GM21390 (cell line): ENCODE measurements at regions not wholly inside any gene's neighbourhood (a gene's known extent, or its start where the extent isn't known, plus 50 kb on each side); places are given as distances from the start of the nearest gene placed in this dataset.
"Not testable (repeated sequence)": the region's sequence is repeated elsewhere in the genome, so short reads cannot be mapped to it uniquely, and the experiment has no call there.

Experiments used
- ATAC-seq: cut with Tn5 transposase; IDR thresholded peaks from one replicate; pipeline ENCODE4 v1.9.1; 2021; ENCODE audit not compliant: unreplicated experiment

DNA sequence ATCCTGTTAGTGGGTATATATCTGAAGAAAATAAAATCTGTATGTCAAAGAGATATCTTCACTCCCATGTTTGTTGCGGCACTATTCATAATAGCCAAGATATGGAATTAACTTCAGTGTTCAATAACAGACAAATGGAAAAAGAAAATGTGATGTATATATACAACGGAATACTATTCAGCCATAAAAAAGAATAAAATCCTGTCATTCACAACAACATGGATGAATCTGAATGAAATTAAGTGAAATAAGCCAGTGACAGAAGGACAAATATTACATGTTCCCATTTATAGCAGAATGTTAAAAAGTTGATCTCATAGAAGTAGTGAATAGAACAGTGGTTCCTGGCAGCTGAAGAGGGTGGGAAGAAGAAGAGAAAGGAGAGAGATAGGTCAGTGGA, 239.1 kb upstream of the RUNX1 start:
- no peak for ATAC-seq

DNA sequence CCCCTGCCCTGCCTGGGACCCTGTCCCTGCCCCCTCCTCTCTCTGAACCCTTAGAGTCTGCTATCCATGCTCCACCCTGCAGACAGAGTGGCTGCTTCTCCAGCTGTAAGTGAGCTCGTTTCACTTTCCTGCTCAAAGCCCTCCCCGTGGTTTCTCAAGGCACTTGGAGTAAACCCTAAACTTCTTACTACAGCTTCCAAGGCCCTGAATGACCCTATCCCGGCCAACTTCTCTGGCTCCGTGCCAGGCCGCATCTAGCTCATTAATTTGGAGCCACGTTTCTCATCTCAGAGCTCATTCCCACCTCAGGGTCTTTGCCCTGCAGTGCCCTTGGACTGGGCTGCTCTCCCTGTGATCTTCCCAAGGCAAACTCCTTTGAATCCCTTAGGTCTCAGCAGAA, 235.1 kb upstream of the RUNX1 start:
- ATAC-seq, result no peak

DNA sequence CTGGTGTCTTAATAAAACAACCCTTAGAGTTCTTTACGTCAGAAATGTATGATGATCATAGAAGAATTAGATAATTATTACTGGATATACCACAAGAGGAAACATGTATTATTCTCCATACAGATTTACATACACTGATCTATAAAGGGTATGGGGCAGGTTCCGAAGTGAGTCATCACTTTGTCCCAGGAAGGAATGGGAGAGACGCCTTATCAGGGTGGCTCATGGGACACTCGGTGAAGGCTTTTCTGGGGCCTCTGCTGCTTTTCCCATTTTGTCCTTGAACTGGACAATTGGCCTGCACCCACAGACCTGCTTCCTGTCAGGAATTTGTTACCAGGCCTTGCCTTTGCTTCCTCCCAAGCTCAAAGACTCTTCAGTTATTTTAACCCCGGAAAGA, 233.8 kb upstream of the RUNX1 start:
- no peak for ATAC-seq

DNA sequence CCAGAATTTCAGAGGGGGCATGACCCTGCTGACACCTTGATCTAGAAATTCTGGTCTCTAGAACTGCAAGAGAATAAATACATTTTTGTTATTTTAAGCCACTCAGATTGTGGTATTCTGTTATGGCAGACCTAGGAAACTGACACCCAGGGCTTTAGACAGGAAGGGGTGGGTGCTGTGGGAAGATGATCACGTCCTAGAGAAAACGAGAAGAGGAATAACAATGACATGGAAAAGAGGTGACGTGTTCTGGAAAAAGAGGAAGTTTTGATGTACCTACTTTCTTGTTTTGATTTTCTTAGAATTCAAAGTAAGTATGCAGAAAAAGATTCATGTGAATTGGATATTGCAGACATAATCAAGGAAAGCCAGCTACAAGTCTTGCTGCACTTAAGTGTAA, 232.9 kb upstream of the RUNX1 start:
- no peak for ATAC-seq

DNA sequence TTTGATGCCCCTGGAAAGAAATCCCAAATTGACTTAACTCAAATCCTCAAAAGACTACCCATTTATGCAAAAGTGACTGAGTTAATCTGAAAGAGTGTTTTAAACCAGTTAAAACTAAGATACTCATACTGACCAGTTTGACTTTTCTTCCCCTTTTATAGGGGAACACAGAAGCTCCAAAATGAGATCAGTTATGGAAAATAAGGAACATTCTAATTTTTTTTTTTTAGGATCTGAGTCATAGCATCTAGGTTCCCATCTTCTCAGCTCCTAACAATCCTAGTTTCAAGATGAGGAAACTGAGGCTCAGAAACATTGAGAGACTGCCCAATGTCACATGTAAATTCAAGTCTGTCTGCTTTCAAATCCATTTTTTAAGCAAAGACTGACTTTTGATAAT, 231.1 kb upstream of the RUNX1 start:
- ATAC-seq, result no peak

DNA sequence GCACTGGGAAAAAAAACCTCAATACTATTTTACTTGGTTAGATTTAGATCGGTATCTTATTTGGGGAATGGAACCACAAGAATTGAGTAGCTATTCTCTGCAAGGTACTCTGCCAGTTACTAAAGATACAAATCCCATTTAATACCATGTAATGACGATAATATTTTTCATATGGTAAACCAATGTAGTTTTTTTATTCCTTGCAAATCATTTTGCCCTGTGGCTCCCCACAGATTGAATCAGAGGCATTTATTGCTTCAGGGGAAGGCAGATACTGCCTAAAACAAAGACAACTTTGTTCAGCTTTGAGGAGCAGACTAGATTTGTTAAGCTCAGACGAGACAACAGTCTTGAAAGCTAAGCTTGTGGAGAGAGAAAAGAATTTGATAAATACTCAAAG, 226.7 kb upstream of the RUNX1 start:
- no peak for ATAC-seq

DNA sequence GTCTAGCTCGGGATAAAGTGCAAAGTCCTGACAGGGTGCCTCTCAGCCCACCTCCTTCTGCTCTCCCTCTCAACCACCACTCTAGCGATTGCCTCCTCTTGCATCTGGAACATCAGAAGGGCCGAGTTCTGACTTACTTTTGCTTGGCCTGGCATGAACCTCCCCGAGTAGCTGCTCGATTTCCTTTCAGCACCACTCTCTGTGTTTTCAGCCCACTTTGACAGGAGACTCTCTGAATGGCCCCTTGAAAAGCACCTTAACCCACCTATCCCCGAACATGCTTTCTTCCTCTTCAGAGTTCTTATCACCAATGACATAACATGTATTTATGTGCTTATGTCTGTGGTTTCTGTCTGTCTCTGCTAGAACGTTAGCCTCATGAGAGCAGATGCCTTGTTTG, 225.8 kb upstream of the RUNX1 start:
- ATAC-seq, result no peak

DNA sequence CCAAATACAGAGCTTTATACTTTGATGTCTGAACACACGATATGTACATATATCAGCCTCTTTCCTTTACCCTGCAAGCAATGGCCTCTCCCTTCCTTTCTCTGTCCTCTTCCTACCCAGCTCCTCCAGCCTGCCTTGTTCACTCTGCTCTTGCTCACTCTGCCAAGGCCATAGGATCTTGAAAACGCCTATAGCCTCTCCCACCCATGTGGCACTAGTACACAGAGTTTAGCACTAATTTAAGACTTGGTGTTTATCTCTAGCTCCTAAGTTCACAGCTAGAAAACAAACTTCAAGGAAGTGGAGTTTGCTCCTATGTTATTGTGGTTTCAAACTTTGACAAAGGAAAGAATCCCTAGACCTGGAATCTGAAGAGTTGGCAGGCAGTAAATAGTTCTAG, 225.0 kb upstream of the RUNX1 start:
- no peak for ATAC-seq

DNA sequence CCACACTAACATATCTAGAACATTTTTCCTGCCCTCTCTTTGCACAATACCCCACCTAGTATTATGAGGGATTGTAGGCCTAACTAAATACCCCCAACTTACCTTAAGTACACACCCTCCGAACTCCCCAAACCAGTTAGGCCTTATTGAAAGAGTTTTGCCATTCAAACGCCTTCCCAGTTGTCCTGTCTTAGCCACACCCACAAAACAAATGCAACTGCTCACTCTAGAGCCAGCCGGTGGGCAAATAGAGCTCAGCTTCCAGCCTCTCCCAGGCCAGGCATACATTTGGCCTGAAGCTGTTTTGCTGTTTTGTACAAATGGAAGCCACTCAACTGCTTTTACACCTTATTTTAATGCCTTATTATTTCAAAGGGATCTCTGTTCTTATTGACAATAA, 224.2 kb upstream of the RUNX1 start:
- ATAC-seq, result no peak

DNA sequence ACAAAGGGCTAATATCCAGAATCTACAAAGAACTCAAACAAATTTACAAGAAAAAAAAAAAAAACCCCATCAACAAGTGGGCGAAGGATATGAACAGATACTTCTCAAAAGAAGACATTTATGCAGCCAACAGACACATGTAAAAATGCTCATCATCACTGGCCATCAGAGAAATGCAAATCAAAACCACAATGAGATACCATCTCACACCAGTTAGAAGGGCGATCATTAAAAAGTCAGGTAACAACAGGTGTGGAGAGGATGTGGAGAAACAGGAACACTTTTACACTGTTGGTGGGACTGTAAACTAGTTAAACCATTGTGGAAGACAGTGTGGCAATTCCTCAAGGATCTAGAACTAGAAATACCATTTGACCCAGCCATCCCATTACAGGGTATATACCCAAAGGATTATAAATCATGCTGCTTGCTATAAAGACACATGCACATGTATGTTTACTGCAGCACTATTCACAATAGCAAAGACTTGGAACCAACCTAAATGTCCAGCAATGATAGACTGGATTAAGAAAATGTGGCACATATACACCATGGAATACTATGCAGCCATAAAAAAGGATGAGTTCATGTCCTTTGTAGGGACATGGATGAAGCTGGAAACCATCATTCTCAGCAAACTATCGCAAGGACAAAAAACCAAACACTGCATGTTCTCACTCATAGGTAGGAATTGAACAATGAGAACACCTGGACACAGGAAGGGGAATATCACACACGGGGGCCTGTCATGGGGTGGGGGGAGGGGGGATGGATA, 222.4 kb upstream of the RUNX1 start:
- not testable (repeated sequence) for ATAC-seq

DNA sequence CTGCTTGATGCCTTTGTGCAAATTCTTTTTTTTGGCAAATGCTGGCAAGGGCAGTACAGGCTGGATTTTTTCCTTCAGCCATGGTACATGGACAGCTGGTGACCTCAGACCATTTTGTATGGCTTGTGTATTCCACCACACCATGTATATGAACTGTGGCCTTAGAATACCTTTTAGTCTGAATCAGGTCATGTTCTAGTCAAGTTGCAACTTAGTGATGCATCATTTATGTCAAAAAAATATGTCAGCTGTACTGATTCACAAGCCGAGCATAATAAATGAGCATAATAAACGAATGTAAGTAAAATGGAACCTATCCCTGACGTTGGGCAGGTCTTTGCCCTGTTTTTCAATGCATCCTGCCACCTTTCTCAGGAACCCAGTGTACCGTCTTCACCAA, 219.7 kb upstream of the RUNX1 start:
- ATAC-seq, result no peak

DNA sequence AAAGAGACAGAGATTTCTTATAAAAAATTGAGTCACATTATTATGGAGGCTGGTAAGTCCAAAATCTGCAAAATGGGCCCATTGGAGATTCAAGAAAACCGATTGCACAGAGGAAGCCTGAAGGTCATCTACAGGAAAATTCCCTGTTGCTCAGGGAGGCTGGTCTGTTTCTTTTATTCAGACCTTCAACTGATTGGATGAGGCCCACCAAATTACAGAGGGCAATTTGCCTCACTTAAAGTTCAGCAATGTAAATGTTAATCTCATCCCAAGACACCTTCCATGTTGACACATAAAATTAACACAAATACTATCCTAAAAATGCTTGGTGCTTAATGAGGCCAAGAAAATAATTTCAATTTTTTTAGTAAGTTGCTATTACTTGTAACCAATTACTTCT, 219.2 kb upstream of the RUNX1 start:
- no peak for ATAC-seq

DNA sequence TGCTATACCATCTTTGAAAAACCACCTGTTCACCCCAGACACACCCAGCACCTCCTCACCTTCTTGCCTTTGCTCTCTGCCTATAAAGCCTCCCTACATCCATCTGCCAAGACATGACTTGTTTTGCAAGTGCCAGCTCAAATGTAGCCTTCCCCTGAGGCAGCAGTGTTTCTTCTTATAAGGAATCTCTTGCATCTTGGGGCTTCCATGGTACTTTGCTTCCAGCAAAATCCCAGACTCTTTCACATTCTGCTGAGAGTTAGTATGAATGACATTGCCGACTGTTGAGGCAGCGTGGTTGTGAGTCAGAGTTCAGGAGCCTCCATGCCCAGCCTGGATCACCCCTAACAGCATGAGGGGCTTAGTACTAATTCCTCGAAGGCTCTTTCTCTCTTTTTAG, 217.4 kb upstream of the RUNX1 start:
- no peak for ATAC-seq

DNA sequence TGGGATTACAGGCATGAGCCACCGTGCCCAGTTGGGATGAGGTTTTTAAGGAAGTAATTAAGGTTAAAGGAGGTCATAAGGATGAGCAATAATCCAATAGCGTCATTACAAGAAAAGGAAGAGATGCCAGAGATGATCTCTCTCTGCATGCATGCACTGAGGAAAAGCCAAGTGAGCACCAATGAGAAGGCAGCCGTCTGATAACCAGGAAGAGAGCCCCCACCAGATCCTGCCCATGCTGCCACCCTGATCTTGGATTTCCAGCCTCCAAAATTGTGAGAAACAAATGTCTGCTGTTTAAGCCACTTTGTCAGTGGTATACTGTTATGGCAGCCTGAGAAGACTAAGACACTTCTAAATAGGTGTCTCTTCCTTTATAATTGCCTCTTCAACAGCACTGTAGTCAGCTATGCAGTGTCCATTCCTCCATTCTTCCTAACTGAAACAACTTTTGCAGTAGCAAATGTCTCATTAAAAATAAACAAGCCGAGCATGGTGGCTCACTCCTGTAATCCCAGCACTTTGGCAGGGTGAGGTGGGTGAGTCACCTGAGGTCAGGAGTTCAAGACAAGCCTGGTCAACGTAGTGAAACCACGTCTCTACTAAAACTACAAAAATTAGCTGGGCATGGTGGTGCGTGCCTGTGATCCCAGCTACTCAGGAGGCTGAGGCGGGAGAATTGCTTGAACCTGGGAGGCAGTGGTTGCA, 216.2 kb upstream of the RUNX1 start:
- ATAC-seq, result no peak

DNA sequence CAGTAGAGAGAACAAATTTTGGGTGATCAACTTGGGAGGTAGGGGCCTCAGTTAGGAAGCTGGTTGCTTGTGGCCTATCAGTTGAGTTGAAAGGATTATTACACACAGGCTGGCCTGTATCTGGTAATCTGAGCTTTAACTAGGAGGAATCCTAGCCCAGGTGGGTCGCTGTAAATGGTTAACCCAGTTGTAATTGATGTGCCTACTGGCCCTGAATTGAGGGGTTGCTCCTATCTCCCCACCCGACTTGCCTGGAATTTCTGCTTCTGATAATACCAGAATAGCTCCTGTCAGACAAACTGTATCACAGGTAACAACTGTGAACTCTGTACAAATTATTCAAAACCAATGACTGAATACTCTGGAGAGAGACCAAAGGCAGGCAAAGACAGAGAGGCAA, 210.4 kb upstream of the RUNX1 start:
- ATAC-seq, result no peak

DNA sequence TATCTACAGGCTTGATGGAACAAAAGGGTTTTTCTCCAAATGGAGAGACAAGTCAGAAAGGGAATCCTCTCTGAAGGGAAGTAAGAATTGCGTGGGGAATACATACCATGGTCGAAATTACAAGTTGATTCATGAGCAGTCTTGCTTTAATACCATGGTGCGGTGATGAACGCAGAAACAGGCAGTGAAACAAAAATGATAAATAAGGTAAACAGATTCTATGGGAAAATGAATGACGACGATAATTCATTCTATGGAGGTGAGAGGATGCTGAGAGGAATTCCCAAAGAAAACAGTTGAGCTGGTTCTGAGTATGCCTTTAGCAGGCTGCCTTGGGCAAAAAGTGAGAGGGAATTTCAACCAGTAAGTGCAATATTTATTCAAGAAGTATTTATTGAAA, 209.4 kb upstream of the RUNX1 start:
- ATAC-seq, result no peak

DNA sequence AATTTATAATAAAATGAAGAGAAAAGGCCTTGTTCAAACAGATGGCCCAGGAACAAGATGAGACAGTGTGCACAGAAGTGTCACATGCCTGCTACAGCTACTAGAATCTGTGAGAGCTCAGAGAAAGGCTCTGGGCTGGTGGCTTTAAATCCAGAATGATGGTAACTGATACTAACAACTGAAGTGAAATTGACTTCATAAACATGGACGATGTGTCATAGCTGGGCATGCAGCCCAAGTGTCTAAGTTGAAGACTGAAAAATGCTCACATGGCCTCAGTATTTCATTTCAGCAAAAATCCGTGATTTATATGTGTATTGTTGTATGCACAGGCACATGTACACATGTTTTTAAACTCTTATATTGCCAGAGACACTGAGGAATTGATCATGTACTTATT, 208.3 kb upstream of the RUNX1 start:
- no peak for ATAC-seq

DNA sequence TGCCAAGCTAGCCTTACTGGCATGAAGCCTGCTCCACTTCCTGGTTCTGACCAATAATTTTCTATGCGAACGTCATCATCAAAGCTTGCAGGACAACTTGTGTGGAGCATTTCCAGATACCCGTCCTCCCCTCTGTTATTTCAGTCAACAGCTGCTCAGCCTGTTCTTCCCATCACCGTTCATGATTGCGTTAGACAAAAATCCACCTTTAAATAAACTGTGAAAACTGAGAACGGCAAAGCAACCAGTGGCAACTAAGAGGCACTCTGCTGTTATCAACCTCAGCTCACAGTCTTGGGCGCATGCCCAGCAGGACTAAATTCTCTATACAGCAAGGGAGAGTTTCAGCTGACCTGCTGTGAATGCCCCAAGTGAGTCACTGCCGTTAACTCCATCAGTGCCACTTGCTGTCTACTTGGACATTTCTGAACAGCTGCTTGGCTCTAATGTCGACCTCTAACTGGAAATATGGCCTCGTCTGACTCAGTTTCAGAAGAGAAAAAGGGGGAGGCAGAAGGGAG, 207.4 kb upstream of the RUNX1 start:
- ATAC-seq, result no peak

DNA sequence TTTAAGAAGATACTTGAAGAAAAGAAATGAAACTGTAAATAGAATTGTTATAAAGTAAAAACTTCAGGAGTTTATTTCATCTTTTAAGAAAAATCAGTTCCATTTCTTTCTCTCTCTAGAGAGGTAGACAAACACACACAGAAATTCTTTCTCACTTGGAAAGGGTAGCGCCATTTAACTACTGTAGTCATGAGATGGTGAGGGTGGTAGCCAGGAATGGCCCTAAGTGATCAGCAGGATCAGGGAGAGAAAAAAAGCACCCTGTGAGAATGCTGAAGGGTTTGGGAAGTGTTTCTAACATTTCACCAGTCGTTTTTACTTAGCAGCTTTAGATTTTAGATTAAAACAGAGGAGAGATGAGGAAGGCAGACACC, 205.7 kb upstream of the RUNX1 start:
- ATAC-seq, result no peak

DNA sequence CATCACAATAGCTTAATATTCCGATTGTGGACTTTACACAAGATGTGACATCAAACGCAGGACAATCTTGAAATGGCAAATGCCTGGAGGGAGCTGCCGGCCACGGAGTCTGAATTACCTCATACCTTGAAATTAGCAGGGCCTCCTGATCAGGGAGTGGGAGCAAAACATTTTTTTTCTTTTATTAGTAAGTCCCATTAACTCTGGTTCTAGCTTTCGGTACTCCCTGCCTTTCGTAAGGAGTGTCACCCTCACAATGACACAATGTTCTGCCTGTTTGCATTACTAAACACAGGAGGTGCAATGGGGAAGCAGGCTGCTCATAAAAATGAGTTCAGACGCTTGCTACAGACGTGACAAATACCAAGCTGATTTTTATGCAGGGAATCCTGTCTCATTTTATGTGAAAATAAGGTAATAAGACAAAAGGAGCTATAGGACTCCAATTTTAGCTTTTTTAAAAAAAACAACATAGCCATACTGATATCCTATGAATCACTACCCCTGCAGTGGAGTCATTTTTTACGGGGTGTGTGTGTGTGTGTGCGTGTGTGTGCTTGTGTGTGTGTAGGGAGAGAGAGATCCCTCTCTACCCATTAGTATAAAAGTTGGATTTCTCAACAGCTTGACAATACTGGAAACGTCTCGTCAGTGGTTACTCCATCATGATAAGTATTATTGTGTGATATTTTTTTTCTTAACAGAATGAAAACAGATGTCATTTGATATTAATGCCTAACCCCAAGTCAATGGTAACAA, 205.1 kb upstream of the RUNX1 start:
- ATAC-seq, result no peak

DNA sequence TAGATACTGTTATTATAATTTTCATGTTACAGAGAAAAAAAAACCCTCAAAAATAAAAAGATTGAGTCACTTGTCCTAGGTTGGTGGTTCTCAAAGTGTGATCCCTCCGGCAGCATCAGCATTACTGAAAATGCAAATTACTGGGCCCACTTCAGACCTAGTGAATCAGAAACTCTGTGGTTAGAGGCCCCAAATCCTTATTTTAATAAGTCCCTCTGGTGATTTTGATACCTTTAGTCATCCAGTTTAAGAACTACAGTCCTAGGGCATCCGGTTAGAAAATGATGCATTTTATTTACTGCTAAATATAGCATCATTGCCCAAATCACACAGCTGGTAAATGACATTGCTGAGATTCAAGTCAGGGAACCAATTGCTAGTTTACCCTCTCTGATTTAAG, 203.7 kb upstream of the RUNX1 start:
- no peak for ATAC-seq

DNA sequence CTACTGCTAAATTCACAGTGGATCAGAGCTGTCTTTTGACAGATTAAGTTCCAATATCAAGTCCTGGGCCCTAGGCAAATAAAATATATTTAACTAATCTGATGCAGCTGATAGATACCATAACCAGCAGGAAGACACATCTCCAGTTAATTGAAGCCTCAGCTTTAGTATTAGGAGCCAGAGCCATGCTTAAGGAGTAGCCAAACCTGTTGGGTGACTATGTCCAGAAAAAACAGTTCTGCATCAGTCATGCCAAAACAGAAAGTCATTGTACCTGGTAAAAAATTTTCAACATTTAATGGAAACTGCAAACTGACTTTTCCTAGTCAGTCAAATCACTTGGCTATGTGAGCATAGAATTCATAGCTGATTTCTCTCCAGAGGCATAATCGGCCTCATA, 200.5 kb upstream of the RUNX1 start:
- ATAC-seq, result no peak
